ENCODE measurements at regions not wholly inside any gene's neighbourhood (a gene's known extent, or its start where the extent isn't known, plus 50 kb on each side); places are given as distances from the start of the nearest gene placed in this dataset.

GRCh38 chr6:10235344-10235743, 179.5 kb downstream of the TFAP2A start:
- no peak for DNase-seq

- no peak for DNase-seq
Observed at GRCh38 chr6:10230531-10230930, 184.3 kb downstream of the TFAP2A start.

GRCh38 chr6:10223841-10224240, 191.0 kb downstream of the TFAP2A start:
- DNase-seq: no peak

GRCh38 chr6:10221178-10221577, 193.7 kb downstream of the TFAP2A start:
- no peak for DNase-seq

- DNase-seq: no peak
Observed at GRCh38 chr6:10219510-10219909, 195.4 kb downstream of the TFAP2A start.

GRCh38 chr6:10217111-10217510, 197.8 kb downstream of the TFAP2A start:
- DNase-seq: no peak

GRCh38 chr6:10215326-10216110, 199.4 kb downstream of the TFAP2A start:
- no peak for DNase-seq

- DNase-seq: no peak
Observed at GRCh38 chr6:10210052-10210451, 204.8 kb downstream of the TFAP2A start.

GRCh38 chr6:10205892-10206291, 209.0 kb downstream of the TFAP2A start:
- no peak for DNase-seq

GRCh38 chr6:10205120-10205519, 209.8 kb downstream of the TFAP2A start:
- DNase-seq: no peak

- DNase-seq: no peak
Observed at GRCh38 chr6:10203651-10204050, 211.2 kb downstream of the TFAP2A start.

GRCh38 chr6:10202581-10202980, 212.3 kb downstream of the TFAP2A start:
- DNase-seq: no peak

- DNase-seq: no peak
Observed at GRCh38 chr6:10201606-10202510, 213.0 kb downstream of the TFAP2A start.

GRCh38 chr6:10196090-10196489, 218.8 kb downstream of the TFAP2A start:
- no peak for DNase-seq

GRCh38 chr6:10194816-10195672, 219.8 kb downstream of the TFAP2A start:
- no peak for DNase-seq

- DNase-seq: no peak
Observed at GRCh38 chr6:10193321-10193720, 221.6 kb downstream of the TFAP2A start.

- no peak for DNase-seq
Observed at GRCh38 chr6:10190042-10190441, 224.8 kb downstream of the TFAP2A start.

- DNase-seq: no peak
Observed at GRCh38 chr6:10184371-10185227, 230.3 kb downstream of the TFAP2A start.

GRCh38 chr6:10180138-10181074, 234.5 kb downstream of the TFAP2A start:
- no peak for DNase-seq

GRCh38 chr6:10177704-10178103, 237.2 kb downstream of the TFAP2A start:
- no peak for DNase-seq

GRCh38 chr6:10175362-10175761, 239.5 kb downstream of the TFAP2A start:
- DNase-seq: no peak
